BJ (cell line): ENCODE measurements at regions not wholly inside any gene's neighbourhood (a gene's known extent, or its start where the extent isn't known, plus 50 kb on each side); places are given as distances from the start of the nearest gene placed in this dataset.

Source experiments
- CTCF ChIA-PET: fragments of 350-600 bp; formaldehyde crosslinking; extraction: SDS; loops from one replicate; lab custom pipeline; 2021; ENCODE audit warnings: antibody characterized with exemption, inconsistent platforms; lab: Yijun Ruan, JAX
- POLR2A ChIA-PET: fragments of 300-600 bp; sonication (Branson Sonifier 250); formaldehyde crosslinking; extraction: SDS; loops from one replicate; lab custom pipeline; 2021; ENCODE audit warnings: antibody characterized with exemption; lab: Charles Lee
- DNase-seq: peaks from one replicate; pipeline ENCODE4 v3.0.0-alpha.2; 2011; ENCODE audit warnings: low read depth
- H3K27me3 ChIP-seq: 2 replicates; pipeline ENCODE4 v1.6.0; 2011; ENCODE audit warnings: low read length; ENCODE audit not compliant: control insufficient read depth, insufficient read depth
- H3K36me3 ChIP-seq: 2 replicates; pipeline ENCODE4 v1.5.1; 2011; ENCODE audit warnings: low read length; ENCODE audit not compliant: control insufficient read depth, insufficient read depth
- H3K4me3 ChIP-seq: 2 replicates; pipeline ENCODE4 v1.5.1; 2011; ENCODE audit warnings: low read depth, mild to moderate bottlenecking, control low read depth, low read length
- CTCF ChIP-seq: IDR thresholded peaks from 2 replicates; pipeline ENCODE4 v1.5.1; 2011; ENCODE audit warnings: low read depth, mild to moderate bottlenecking, control low read depth, inconsistent platforms, low read length, moderate library complexity; ENCODE audit not compliant: insufficient read depth

GRCh38 chr4:66572949-66573348 is 902.7 kb upstream of the EPHA5 start:
- DNase-seq, result peak; percentile 72
- CTCF ChIA-PET, result interaction anchor here (0.5 kb wide), 1 partner anchor 628 kb away, joined by 3 read pairs; no protein-coding TSS in a partner anchor
- Histone ChIP-seq H3K36me3 (no peaks in the 10 kb centered on the region), H3K27me3 (no peaks in the 10 kb centered on the region), H3K4me3 (no peak overlapping the region)
- POLR2A ChIA-PET, result interaction anchor here (0.6 kb wide), 1 partner anchor 8 kb away, joined by 3 read pairs; no protein-coding TSS in a partner anchor
- no peak for TF ChIP-seq CTCF

- H3K36me3 ChIP-seq, result no peaks in the 10 kb centered on the region
- POLR2A ChIA-PET, result no interaction called here
- TF ChIP-seq CTCF, result no peak
- no peak for DNase-seq
- H3K27me3 ChIP-seq, result no peaks in the 10 kb centered on the region
- CTCF ChIA-PET, result no interaction called here
- H3K4me3 ChIP-seq, result no peak overlapping the region
Measured at GRCh38 chr4:66571145-66571695, 900.9 kb upstream of the EPHA5 start.

- CTCF ChIA-PET, result no interaction called here
- POLR2A ChIA-PET, result no interaction called here
- no peaks in the 10 kb centered on the region for H3K27me3 ChIP-seq
- H3K36me3 ChIP-seq, result no peaks in the 10 kb centered on the region
- no peak for DNase-seq
- no peak overlapping the region for H3K4me3 ChIP-seq
- no peak for TF ChIP-seq CTCF
Measured at GRCh38 chr4:66569228-66569627, 898.9 kb upstream of the EPHA5 start.

- no peak overlapping the region for H3K4me3 ChIP-seq
- H3K27me3 ChIP-seq, result no peaks in the 10 kb centered on the region
- TF ChIP-seq CTCF, result no peak
- no peaks in the 10 kb centered on the region for H3K36me3 ChIP-seq
- DNase-seq, result no peak
- ChIA-PET CTCF (no interaction called here), POLR2A (no interaction called here)
Measured at GRCh38 chr4:66568431-66568830, 898.1 kb upstream of the EPHA5 start.

- TF ChIP-seq CTCF, result no peak
- Histone ChIP-seq H3K36me3 (no peaks in the 10 kb centered on the region), H3K4me3 (no peak overlapping the region), H3K27me3 (no peaks in the 10 kb centered on the region)
- DNase-seq, result no peak
- POLR2A ChIA-PET, result no interaction called here
- CTCF ChIA-PET, result no interaction called here
Measured at GRCh38 chr4:66568001-66568400, 897.7 kb upstream of the EPHA5 start.
